Mesendoderm (in vitro differentiated cells): ENCODE measurements at regions not wholly inside any gene's neighbourhood (a gene's known extent, or its start where the extent isn't known, plus 50 kb on each side); places are given as distances from the start of the nearest gene placed in this dataset.
"Not testable (repeated sequence)": the region's sequence is repeated elsewhere in the genome, so short reads cannot be mapped to it uniquely, and the experiment has no call there.

Source experiments
- DNase-seq: peaks from one replicate; pipeline ENCODE4 v3.0.0; 2013
- H2AK5ac ChIP-seq: 2 replicates; pipeline ENCODE4 v1.6.1; 2013; ENCODE audit warnings: low read length, inconsistent platforms
- H2BK120ac ChIP-seq: 2 replicates; pipeline ENCODE4 v1.6.1; 2013; ENCODE audit warnings: low read depth, mild to moderate bottlenecking, low read length, moderate library complexity, mixed read lengths
- H2BK15ac ChIP-seq: replicated peaks from 2 replicates; pipeline ENCODE4 v1.6.1; 2013; ENCODE audit warnings: low read depth, mild to moderate bottlenecking, moderate library complexity
- H2BK5ac ChIP-seq: 2 replicates; pipeline ENCODE4 v1.6.1; 2013; ENCODE audit warnings: low read length, inconsistent platforms
- H3K18ac ChIP-seq: 2 replicates; pipeline ENCODE4 v1.6.1; 2013; ENCODE audit warnings: mild to moderate bottlenecking, low read length, mixed read lengths
- H3K23ac ChIP-seq: one replicate; pipeline ENCODE4 v1.6.1; 2013; ENCODE audit warnings: low read length
- H3K27ac ChIP-seq: 2 replicates; pipeline ENCODE4 v1.5.1; 2013; ENCODE audit warnings: low read depth, mild to moderate bottlenecking, inconsistent platforms, low read length, moderate library complexity
- H3K27me3 ChIP-seq: 2 replicates; pipeline ENCODE4 v1.6.1; 2013; ENCODE audit warnings: low read length, control low read depth, mild to moderate bottlenecking, inconsistent platforms; ENCODE audit not compliant: insufficient read depth, poor library complexity
- H3K36me3 ChIP-seq: 2 replicates; pipeline ENCODE4 v1.6.1; 2013; ENCODE audit warnings: low read length, inconsistent platforms; ENCODE audit not compliant: control insufficient read depth, insufficient read depth
- H3K4ac ChIP-seq: one replicate; pipeline ENCODE4 v1.6.1; 2013; ENCODE audit warnings: low read depth, mild to moderate bottlenecking, low read length, moderate library complexity
- H3K4me1 ChIP-seq: 2 replicates; pipeline ENCODE4 v1.6.1; 2013; ENCODE audit warnings: low read depth, low read length, inconsistent platforms; ENCODE audit not compliant: control insufficient read depth
- H3K4me2 ChIP-seq: 2 replicates; pipeline ENCODE4 v1.6.1; 2013; ENCODE audit warnings: low read length
- H3K4me3 ChIP-seq: 2 replicates; pipeline ENCODE4 v1.5.1; 2013; ENCODE audit warnings: mild to moderate bottlenecking, low read length
- H3K56ac ChIP-seq: one replicate; pipeline ENCODE4 v1.6.1; 2013; ENCODE audit warnings: low read length
- H3K79me1 ChIP-seq: 2 replicates; pipeline ENCODE4 v1.6.1; 2013; ENCODE audit warnings: low read length, inconsistent platforms
- H3K79me2 ChIP-seq: 2 replicates; pipeline ENCODE4 v1.6.1; 2013; ENCODE audit warnings: mild to moderate bottlenecking, low read length; ENCODE audit not compliant: control insufficient read depth, insufficient read depth
- H3K9ac ChIP-seq: 2 replicates; pipeline ENCODE4 v1.6.1; 2013; ENCODE audit warnings: low read length, inconsistent platforms
- H4K5ac ChIP-seq: one replicate; pipeline ENCODE4 v1.6.1; 2013; ENCODE audit warnings: low read length
- H4K8ac ChIP-seq: one replicate; pipeline ENCODE4 v1.6.1; 2013; ENCODE audit warnings: low read depth, mild to moderate bottlenecking, control low read depth, low read length, moderate library complexity
- WGBS: extraction: QIAGEN DNeasy Blood & Tissue Kit; methylation state at CpG from one replicate; pipeline ENCODE4 v1.1.7; 2013; ENCODE audit warnings: low lambda C conversion rate, missing lambda C conversion rate; ENCODE audit not compliant: insufficient coverage; ENCODE audit errors: extremely low coverage; 5-methylcytosine and 5-hydroxymethylcytosine counted together

DNA sequence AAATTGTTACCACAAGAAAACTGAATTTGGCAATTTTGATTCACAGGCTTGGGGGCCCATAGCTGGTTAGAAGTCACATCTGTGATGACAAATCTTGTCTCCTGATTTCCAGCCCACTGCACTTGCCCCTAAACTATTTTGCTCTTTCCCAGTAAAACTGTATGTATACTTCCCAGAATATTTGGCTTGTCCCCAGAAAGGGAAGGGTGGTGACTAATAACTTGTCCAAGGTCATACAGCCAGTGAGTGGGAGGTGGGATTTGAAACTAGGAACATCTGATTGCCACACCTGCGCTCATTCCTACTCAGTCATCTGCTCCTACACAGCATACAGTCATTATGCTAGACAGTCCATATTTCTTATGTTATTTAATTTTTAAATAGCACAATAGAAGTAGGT is 304.5 kb downstream of the SDHAF3 start:
- Histone ChIP-seq H4K8ac (no peak overlapping the region), H3K79me1 (no peaks in the 10 kb centered on the region), H3K56ac (no peak overlapping the region), H2AK5ac (no peak overlapping the region), H2BK120ac (no peak overlapping the region), H3K9ac (no peak overlapping the region), H2BK15ac (no peak overlapping the region), H3K4me2 (no peak overlapping the region), H3K18ac (no peak overlapping the region), H3K36me3 (no peaks in the 10 kb centered on the region), H3K4me1 (no peaks in the 10 kb centered on the region), H3K23ac (no peak overlapping the region), H3K4ac (no peak overlapping the region), H4K5ac (no peak overlapping the region), H2BK5ac (no peak overlapping the region), H3K27me3 (no peaks in the 10 kb centered on the region), H3K79me2 (no peaks in the 10 kb centered on the region), H3K4me3 (no peak overlapping the region), H3K27ac (no peak overlapping the region)
- no CpG with 5 or more reads among the region's 1 CpG for WGBS
- no peak for DNase-seq

DNA sequence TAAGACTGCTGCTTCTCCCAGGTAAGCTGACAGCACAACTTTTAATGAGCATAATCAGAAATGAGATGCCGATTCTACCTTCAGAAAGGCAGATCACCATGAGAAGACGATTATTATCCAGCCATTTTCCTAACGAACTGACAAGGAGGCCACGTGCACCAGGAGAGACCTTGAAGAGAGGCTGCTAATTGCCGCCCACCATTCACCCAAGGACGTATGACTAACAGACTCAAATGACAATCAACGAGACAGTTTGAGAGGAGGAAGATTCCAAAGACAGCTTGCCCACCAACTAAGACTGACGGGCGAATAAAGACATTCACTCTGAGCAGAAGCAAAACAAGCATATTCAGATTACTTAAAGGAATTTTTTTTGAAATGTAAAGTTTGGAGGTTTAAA is 301.9 kb upstream of the TAC1 start:
- Histone ChIP-seq H3K79me2 (no peaks in the 10 kb centered on the region), H3K79me1 (no peaks in the 10 kb centered on the region), H3K4me1 (no peaks in the 10 kb centered on the region), H3K27me3 (no peaks in the 10 kb centered on the region), H3K4me2 (no peak overlapping the region), H2BK15ac (no peak overlapping the region), H3K23ac (no peak overlapping the region), H2AK5ac (no peak overlapping the region), H3K9ac (no peak overlapping the region), H3K18ac (no peak overlapping the region), H2BK5ac (no peak overlapping the region), H4K8ac (no peak overlapping the region), H3K56ac (no peak overlapping the region), H3K27ac (no peak overlapping the region), H3K4me3 (no peak overlapping the region), H2BK120ac (no peak overlapping the region), H3K4ac (no peak overlapping the region), H4K5ac (no peak overlapping the region), H3K36me3 (no peaks in the 10 kb centered on the region)
- WGBS = no CpG with 5 or more reads among the region's 9 CpGs
- DNase-seq = no peak

DNA sequence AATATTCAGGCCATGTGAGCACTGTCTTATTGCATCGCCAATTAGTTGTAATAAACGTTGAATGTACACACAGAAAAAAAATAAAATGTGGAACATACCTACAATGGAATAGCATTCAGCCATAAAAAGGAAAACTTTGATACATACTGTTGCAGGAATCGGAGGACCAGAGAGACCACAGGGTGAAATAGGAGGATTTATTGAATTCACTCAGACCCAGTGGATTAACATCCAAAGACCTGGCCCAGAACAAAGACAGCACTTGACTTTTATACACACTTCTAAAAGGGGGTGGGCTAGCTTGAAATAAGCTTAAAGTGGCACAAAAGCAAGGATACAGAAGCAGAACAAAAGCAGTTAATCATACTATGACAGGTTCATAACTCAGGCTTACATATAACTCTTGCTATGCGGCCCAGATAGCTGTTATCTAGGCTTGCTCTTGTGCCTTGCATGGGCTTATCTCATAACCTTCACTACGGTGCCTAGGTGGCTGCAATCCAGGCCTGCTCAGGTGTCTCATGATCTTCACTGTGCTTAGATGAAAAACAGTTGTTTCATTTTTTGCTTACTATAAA is 292.2 kb upstream of the TAC1 start:
- Histone ChIP-seq H2BK15ac (no peak overlapping the region), H4K5ac (no peak overlapping the region), H2AK5ac (no peak overlapping the region), H3K4me2 (no peak overlapping the region), H3K27ac (no peak overlapping the region), H3K18ac (no peak overlapping the region), H3K4me3 (no peak overlapping the region), H3K4me1 (no peaks in the 10 kb centered on the region), H3K79me1 (no peaks in the 10 kb centered on the region), H3K27me3 (no peaks in the 10 kb centered on the region), H3K56ac (no peak overlapping the region), H2BK5ac (no peak overlapping the region), H3K9ac (no peak overlapping the region), H4K8ac (no peak overlapping the region), H3K36me3 (no peaks in the 10 kb centered on the region), H3K79me2 (no peaks in the 10 kb centered on the region), H3K4ac (no peak overlapping the region), H3K23ac (no peak overlapping the region), H2BK120ac (no peak overlapping the region)
- no CpG with 5 or more reads among the region's 5 CpGs for WGBS
- peak; percentile 23 for DNase-seq

DNA sequence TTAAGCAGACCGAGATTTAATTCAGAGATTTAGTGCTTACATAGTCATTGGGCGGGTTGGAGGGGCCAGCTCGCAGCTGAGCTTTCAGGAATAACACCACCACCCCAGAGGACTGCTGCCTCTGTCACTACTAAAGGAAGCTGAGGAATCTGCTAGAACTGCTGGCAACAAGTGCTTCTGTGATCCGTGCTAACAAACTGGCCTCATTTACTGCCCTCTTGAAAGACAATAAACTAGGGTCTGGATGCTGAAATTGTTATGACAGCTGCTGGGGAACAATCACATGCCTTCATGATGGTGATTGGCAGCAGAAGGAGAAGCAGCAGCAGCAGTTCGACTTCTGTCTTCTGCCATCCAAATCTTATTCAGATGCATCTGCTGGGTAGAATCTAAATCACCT is 285.5 kb upstream of the TAC1 start:
- no peak overlapping the region for H3K27ac ChIP-seq
- no peak overlapping the region for H2BK120ac ChIP-seq
- no peak overlapping the region for H2AK5ac ChIP-seq
- H3K79me2 ChIP-seq = no peaks in the 10 kb centered on the region
- no peak overlapping the region for H3K56ac ChIP-seq
- no peak overlapping the region for H3K4ac ChIP-seq
- no CpG with 5 or more reads among the region's 5 CpGs for WGBS
- no peak overlapping the region for H3K23ac ChIP-seq
- H2BK15ac ChIP-seq = no peak overlapping the region
- DNase-seq = no peak
- H3K18ac ChIP-seq = no peak overlapping the region
- H4K5ac ChIP-seq = no peak overlapping the region
- H2BK5ac ChIP-seq = no peak overlapping the region
- no peaks in the 10 kb centered on the region for H3K4me1 ChIP-seq
- no peak overlapping the region for H3K4me3 ChIP-seq
- no peaks in the 10 kb centered on the region for H3K27me3 ChIP-seq
- no peaks in the 10 kb centered on the region for H3K36me3 ChIP-seq
- H3K9ac ChIP-seq = no peak overlapping the region
- no peak overlapping the region for H3K4me2 ChIP-seq
- no peak overlapping the region for H4K8ac ChIP-seq
- no peaks in the 10 kb centered on the region for H3K79me1 ChIP-seq

DNA sequence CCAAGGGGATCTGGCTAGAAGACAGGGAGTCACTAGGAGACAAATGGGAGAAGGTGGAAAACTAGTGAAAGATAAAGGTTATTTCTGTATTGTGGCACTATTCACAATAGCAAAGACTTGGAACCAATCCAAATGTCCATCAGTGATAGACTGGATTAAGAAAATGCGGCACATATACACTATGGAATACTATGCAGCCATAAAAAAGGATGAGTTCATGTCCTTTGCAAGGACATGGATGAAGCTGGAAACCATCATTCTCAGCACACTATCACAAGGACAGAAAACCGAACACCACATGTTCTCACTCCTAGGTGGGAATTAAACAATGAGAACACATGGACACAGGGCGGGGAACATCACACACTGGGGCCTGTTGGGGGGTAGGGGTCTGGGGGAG is 282.4 kb upstream of the TAC1 start:
- not testable (repeated sequence) for H4K5ac ChIP-seq, H3K79me2 ChIP-seq, H3K27me3 ChIP-seq, H3K36me3 ChIP-seq, H3K4ac ChIP-seq, H3K79me1 ChIP-seq, H3K4me2 ChIP-seq, H2BK5ac ChIP-seq, H3K18ac ChIP-seq, H2AK5ac ChIP-seq, DNase-seq, H3K4me3 ChIP-seq, H3K27ac ChIP-seq, H3K9ac ChIP-seq, H2BK15ac ChIP-seq, H4K8ac ChIP-seq, H3K23ac ChIP-seq, H2BK120ac ChIP-seq, H3K4me1 ChIP-seq, H3K56ac ChIP-seq
- WGBS = no CpG with 5 or more reads among the region's 3 CpGs

DNA sequence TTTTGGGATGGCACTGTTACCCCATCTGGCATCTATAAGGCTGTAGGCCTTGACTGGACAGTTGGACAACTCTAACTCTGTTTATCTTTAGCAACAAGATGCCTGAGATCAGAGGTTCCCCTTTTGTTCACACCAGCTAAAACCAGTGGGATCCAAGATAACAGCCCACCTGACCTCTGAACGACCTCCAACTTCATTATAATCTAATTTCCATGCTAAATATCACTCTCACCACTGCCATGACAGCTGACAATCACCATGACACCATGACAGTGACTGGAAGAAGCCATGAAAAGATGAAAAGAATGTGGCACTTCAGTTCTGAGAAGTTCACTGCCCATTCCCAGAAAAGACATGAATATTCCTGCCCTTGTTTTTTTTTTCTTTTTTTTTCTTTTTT is 281.4 kb upstream of the TAC1 start:
- Histone ChIP-seq H3K36me3 (no peaks in the 10 kb centered on the region), H2BK120ac (no peak overlapping the region), H4K5ac (no peak overlapping the region), H3K79me1 (no peaks in the 10 kb centered on the region), H3K18ac (no peak overlapping the region), H2BK5ac (no peak overlapping the region), H3K4me3 (no peak overlapping the region), H3K4ac (no peak overlapping the region), H2BK15ac (no peak overlapping the region), H3K27me3 (no peaks in the 10 kb centered on the region), H3K56ac (no peak overlapping the region), H3K4me2 (no peak overlapping the region), H2AK5ac (no peak overlapping the region), H3K27ac (no peak overlapping the region), H3K4me1 (no peaks in the 10 kb centered on the region), H4K8ac (no peak overlapping the region), H3K23ac (no peak overlapping the region), H3K9ac (no peak overlapping the region), H3K79me2 (no peaks in the 10 kb centered on the region)
- no CpG with 5 or more reads among the region's 1 CpG for WGBS
- DNase-seq = peak; percentile 37
